ENCODE measurements at regions not wholly inside any gene's neighbourhood (a gene's known extent, or its start where the extent isn't known, plus 50 kb on each side); places are given as distances from the start of the nearest gene placed in this dataset.

GRCh38 chr2:221145396-221145795 is 426.7 kb downstream of the EPHA4 start:
- no peak for TF ChIP-seq CTCF (IDR thresholded peaks at IDR 0.05)
- no peak for TF ChIP-seq POLR2A (IDR thresholded peaks at IDR 0.05)
- no peak for TF ChIP-seq EP300 (IDR thresholded peaks at IDR 0.05)
